Activated CD8-positive, alpha-beta memory T cell treated with anti-CD3 and anti-CD28 coated beads for 36 hours (primary cell): ENCODE measurements at regions not wholly inside any gene's neighbourhood (a gene's known extent, or its start where the extent isn't known, plus 50 kb on each side); places are given as distances from the start of the nearest gene placed in this dataset.

Experiments
- CTCF ChIA-PET: fragments of 350-600 bp; sonication (Branson Sonifier 250); formaldehyde crosslinking; loops from one replicate; lab custom pipeline; 2021; ENCODE audit warnings: antibody characterized with exemption; lab: Charles Lee
- POLR2A ChIA-PET: fragments of 350-600 bp; sonication (Branson Sonifier 250); formaldehyde crosslinking; loops from one replicate; lab custom pipeline; 2021; ENCODE audit warnings: antibody characterized with exemption; lab: Charles Lee

DNA sequence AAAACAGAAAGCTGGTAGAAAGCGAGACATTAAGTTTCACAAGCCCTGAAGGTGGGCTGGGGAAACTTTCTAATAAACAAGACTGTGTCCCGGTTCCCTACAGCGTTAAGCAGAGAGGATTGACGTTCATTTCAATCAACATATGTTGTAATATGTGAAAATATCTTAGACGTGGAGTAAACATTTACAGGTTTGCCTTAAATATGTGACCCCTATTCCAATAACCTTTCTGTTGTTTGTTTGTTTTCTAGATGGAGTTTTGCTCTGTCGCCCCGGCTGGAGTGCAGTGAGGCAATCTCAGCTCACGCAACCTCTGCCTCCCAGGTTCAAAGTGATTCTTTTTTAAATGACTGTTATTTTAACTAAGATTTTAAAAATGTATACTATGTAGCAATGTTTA is 526.2 kb downstream of the SUCLA2 start:
- CTCF ChIA-PET: no interaction called here
- POLR2A ChIA-PET: no interaction called here

DNA sequence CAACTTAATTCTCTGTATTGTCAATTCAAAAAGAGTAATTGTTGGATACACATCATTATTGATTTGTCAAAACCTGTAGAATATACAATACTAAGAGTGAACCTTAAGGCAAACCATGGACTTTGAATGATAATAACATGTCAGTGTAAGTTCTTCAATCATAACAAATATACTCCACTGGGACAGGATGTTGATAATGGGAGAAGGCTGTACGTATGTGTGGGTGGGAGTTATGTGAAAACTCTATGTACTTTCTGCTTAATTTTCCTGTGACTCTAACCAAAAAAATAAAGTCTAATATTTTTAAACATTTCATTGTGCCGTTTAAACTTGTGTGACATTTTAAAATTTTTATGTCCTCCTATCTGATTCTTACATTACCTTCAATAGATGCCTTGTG is 526.7 kb downstream of the SUCLA2 start:
- ChIA-PET CTCF (no interaction called here), POLR2A (no interaction called here)

DNA sequence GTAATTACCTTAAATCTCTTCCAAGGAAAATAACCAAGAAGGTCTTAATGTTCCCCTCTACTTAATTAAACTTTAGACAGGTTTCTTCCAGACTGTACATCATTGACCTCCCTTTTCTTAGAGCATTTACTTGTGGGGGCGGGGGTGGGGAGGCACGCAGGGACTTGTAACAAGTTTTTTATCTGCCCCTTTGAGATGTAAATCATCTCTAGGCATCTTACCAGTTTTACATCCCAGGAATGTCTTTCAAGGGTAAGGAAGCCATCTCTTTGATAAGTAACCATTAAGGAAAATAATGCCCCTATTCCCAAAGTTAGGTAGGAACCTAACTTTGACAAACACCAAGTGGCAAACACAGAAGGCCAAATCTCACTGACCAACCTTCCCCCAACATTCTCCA is 528.6 kb downstream of the SUCLA2 start:
- POLR2A ChIA-PET: no interaction called here
- CTCF ChIA-PET: no interaction called here

DNA sequence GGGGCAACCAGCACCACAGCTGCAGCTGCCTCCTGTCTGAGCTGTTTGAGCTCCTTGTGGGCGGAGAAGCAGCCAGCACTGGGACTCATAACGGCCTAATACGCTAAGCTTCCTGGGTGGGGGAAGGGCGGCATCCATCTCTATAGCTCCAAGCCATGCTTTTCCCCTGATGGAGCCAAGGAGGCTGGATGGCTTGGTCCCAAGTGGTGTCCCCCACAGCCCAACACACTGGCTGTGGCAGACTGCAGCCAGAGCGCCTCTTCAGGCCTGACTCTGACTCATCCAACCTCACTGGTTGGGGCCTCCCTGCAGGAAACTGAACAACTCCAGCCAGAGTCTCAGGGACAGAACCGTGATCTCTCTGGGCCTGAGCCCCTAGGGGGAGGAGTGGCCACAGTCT is 537.3 kb downstream of the SUCLA2 start:
- CTCF ChIA-PET: no interaction called here
- POLR2A ChIA-PET: no interaction called here

DNA sequence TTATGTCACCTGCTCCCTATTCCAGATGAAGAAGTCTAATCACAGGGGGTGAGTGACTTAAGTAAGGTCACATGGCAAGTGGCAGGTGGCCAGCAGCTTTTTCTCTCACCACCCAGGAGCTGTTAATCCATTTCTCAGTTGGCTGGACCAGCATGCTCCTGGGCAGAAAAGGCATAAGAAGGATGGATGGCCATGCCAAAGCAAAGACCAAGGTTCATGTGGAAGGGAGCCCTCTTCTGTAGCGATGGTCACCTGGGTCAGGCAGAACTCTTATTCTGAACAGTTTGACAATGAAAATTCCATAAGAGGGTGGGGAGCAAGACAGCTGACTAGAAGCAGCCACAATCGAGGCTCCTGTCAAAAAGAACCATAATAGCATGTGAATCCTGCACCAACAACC is 538.1 kb downstream of the SUCLA2 start:
- ChIA-PET POLR2A (no interaction called here), CTCF (no interaction called here)

DNA sequence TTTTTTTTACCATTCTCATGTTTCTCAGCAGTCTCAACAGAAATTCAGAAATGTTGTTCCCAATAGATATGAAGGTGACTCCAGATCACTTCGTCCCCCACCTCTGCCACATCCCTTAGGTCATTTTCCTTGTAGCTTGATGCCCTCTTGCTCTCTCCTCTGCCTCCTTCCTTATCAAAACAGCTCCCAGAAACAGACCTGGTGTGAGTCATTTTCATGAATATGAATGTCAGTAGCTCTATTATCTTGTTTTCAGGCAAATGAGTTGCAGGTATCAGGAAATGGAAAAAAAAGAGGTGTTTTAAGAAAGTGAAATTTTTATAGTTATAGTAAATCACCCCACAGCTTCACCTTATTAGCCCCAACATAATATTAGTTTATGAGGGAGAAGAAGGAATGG is 539.3 kb downstream of the SUCLA2 start:
- ChIA-PET POLR2A (no interaction called here), CTCF (no interaction called here)

DNA sequence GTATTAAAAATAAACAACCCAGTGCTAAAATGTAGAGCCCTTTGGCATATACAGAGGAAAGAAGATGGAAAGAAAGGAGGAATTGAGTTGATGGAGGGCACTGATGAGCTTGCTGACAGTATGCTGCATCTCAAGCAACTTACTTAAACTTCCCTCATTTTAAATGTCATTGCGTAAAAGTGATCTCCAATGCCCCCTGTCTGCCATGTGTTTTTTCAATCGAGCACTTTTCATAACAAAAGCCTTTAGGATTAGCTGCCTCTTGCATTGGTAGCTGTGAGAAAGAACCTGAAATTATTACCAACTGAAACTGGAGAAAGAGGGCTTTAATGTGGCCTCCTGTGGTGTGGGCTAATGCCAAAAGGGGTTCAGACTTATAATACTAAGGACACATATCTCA is 541.6 kb downstream of the SUCLA2 start:
- ChIA-PET CTCF (no interaction called here), POLR2A (no interaction called here)

DNA sequence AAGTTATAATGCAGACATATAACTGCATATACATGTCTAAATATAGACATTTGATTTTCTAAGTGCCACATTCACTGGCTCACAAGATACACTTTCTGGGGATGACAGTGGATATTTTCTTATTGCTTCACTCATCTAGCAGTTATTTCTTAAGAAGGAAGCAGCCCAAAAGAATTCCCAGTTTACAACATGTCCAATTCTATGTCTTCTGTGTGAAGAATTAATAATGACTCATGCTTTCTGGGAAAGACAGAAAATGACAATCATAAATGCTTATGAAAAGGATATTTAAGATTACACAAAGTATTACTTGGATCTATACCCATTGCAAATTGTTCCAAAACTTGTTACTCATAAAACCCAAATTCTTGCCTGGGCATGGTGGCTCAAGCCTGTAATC is 543.4 kb downstream of the SUCLA2 start:
- CTCF ChIA-PET: no interaction called here
- POLR2A ChIA-PET: no interaction called here

DNA sequence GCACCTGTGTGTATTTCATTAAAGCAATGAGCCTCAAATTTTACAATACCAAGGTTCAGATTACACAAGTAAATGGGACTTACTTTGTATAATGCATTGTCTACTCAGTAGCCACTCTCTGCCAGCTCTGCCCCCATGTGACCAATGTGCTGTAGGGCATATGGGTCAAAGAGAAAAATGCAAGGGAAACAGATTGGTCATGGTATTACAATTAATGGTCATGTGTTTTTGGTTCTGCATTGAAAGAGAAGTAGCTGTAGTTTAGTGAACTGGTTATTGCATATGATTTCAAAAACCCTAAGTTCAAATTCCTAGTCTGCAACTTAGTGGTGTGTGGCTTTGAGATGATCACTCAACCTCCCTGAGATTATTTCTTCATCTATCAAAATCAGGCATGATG is 545.4 kb downstream of the SUCLA2 start:
- ChIA-PET CTCF (no interaction called here), POLR2A (no interaction called here)

DNA sequence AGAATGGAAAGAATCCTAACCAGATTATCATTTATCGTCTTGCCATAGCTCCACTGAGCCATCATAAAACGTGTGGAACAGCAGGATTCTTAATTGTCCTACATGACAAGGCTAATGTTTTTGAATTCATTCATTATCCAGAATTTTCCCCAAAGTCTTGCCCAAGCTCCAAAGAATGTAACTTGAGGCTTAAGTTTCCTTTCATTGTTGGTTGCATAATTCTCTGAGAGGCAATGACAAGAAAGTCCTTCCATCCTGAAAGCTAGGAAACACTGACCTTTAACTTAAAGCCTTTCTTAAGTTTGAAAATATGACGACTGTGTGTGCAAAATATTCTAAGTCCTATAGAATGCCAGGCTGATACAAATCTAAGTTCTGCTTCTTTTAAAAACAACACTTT is 546.1 kb downstream of the SUCLA2 start:
- ChIA-PET CTCF (no interaction called here), POLR2A (no interaction called here)

DNA sequence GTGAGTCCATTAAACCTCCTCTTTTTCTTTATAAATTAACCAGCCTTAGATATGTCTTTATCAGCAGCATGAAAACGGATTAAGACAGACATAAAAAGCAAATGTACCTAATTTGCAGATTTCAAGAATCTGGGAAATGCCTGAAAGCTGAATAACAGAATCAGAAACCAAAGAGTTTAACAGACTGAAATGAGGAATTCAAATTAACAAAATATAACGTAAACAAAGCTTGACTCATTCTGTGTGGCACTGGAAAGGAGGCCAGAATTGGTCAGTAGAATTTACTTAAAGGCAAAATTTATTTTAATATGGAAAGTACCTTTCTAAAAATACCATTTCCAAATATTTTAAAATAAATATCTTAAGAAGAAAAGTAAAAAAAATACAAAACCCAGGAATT is 540.6 kb upstream of the HTR2A start:
- ChIA-PET CTCF (no interaction called here), POLR2A (no interaction called here)

DNA sequence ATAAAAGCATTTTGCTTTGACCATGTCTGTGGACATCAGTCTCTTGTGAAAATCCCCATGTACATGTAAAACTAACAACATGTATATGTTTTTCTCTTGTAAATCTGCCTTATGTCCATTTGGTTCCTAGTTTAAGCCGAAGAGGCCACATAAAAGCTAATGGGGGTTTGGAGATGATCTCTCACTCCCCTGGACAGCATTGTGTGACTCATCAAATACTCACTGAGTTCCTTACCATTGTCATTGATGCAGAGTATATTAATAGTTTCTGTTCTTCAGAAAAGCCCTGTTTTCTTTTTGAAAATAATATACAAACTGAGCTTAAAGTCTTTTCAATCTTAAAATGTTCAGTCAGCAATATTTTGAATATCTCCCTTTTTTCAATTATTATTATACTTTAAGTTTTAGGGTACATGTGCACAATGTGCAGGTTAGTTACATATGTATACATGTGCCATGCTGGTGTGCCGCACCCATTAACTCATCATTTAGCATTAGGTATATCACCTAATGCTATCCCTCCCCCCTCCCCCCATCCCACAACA is 536.7 kb upstream of the HTR2A start:
- CTCF ChIA-PET: no interaction called here
- POLR2A ChIA-PET: no interaction called here

DNA sequence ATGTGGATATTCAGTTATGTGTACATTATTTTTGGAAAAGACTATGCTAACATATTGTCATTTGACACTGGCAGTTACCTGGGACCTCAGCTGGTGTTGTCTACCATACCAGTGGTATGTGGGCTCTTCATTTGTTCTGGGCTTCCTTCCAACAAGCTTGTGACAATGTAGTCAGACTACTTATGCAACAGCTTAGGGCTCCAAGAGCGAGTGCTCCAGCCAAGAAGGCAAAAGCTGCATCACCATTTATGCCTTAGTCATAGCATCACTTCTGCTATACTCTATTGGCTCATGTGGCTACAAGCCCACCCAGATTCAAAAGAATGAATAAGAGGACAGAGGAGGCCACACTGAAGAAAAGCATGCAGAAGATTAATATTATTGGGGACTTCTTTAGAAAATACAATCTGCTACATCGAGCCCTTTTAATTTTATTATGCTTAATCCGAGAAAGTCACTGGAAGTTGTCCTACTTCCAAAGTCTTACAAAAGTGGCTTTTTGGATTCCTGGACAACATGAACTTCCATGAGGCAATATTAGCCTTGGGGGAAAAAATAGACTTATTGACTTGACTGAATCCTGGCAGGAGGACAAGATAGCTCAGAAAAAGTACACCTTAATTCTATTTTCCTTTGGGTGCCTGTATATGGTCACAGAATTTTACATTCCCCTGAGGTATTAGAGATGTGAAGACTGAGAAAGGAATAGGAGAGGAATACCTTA is 529.4 kb upstream of the HTR2A start:
- POLR2A ChIA-PET: no interaction called here

DNA sequence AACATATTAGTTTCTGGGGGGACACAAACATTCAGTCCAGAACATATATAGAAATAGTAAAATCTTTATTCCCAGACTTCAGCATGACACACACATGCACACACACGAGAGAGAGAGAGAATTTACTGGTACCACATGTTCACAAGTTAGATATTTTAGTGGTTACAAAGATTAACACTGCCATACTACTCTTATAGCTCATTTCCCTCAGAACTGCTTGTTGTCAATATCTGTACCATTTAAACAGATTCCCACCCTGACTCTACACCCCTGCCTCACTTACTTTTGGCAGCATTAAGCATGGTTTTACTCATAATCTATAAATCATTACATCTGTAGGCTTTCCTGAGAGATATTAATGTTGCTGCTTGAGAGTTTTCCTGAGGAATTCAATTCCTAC is 524.7 kb upstream of the HTR2A start:
- ChIA-PET POLR2A (no interaction called here), CTCF (no interaction called here)

More for the DNA sequence above, 529.4 kb upstream of the HTR2A start:
- CTCF ChIA-PET: no interaction called here

DNA sequence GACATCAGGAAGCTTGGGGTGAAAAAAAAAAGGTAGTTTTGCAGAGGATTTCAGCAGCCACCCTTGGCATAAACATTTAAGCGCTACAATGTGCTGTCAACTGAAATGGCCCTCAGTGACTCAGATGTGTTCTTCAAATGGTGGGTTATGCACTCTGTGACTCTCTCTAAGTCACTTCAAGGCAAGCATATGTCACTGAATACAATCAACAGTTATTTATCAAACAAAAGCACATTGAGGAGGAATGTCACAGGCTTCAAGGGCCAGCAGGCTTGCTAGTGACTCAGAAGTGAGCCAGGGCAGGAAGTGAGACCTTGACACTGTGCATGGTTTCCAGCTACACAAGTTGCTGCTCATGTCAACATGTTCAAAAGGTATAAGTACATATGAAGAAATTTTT is 523.7 kb upstream of the HTR2A start:
- CTCF ChIA-PET: no interaction called here

DNA sequence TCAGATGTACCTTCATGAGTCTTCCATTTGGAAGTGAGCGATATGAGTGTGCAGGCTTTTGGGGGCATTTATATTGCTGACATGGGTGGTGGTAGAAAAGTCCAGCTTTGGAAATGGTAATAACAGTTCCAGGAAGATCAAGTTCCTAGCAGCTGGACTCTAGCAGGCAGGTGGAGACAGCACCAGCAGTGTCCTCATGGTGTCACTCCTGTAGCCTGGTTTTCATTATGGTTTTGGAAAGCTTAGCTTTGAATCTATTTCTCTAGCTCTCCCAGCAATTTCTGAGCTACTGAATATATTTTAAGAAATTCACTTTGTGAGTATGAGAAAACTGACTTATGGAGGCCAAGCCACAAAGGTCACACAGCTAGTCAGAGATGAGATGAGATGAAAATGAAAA is 523.2 kb upstream of the HTR2A start:
- CTCF ChIA-PET: no interaction called here
- POLR2A ChIA-PET: no interaction called here

More for the DNA sequence above, 523.7 kb upstream of the HTR2A start:
- POLR2A ChIA-PET: no interaction called here

DNA sequence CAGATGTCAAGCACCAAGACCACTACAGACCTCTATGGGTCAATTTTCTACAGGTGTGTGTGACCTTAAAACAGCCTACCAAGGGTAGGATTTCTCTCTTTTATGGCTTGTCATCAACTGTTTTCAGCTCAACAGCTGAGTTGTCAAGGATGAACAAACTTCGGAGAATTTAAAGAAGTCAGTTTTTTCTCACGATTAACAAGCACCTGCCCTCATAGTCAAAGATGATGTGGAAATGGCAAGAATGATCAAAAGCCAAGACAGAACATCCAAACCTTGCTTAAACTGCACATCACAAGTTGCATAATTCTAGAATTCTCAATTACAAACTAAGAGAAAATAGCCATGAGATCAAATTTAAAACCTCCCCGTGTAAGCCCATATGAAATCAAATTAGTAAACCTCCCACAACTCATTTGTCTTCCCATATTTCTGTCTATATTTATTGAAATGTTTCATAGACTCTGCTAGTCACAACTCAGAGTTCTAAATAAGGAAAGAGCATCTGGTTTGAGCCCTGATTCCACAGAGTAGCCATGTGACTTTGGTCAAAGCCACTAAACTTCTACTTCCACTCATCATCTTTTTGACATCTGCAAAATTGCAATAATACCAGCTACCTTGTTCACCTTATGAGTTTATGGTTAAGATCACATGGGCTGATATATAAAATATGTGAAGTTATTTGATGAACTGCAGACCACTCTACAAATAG is 521.5 kb upstream of the HTR2A start:
- ChIA-PET POLR2A (no interaction called here), CTCF (no interaction called here)

DNA sequence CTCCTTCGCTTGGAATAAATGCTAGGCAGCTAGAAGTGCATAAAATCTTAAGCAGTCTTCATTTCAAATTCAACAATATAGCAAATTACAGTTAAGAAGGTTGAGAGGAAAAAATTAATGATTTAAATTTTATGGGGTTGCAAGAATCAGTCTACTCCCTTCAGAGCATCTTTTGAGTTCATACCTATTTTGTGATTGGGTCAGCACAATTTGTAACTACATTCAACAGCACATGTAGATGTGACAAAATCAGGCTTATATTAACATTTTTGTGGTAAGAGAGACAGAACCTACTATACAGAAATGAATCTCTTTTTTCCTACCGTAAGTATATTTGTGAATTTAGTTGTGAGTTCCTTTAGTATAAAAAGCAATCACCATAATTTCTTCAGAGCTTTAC is 520.6 kb upstream of the HTR2A start:
- CTCF ChIA-PET: no interaction called here

DNA sequence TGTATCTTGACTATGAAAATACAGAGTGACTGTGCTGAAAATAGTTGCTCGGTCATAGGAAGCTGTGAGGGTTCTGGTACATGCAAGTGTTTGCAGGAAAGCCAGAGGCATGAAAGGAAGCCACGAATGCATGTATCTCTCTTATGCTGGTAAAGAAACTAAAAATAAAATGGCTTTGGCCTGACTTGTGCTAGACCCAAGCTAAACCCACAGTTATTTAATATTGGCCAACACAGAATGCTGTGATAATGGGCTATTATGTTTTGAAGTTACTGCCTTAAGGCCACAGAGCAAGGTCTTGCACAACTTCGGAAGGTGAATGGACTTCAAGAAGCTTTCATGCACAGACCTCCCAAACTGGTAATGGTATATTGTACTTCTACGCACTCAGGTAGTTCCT is 518.2 kb upstream of the HTR2A start:
- CTCF ChIA-PET: no interaction called here
- POLR2A ChIA-PET: no interaction called here

More for the DNA sequence above, 520.6 kb upstream of the HTR2A start:
- POLR2A ChIA-PET: no interaction called here

DNA sequence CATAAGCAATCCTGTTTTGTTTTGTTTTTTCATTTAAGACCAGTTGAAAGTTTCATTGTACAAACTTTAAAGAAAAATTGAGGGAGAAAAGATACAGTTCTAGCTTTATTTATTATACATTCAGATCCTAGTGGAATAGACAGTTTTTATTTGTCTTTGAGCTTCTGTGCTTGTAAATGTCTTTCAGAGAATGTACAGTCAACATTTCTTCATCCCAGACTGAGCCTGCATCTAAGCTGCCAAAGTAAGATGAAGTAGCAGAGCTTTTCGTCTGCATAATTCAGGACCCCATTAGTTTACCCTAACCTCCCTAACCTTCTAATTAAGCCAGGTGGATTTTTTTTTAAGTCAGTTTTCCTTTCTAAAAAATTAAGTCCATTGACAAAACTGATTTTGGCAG is 516.7 kb upstream of the HTR2A start:
- ChIA-PET CTCF (no interaction called here), POLR2A (no interaction called here)

DNA sequence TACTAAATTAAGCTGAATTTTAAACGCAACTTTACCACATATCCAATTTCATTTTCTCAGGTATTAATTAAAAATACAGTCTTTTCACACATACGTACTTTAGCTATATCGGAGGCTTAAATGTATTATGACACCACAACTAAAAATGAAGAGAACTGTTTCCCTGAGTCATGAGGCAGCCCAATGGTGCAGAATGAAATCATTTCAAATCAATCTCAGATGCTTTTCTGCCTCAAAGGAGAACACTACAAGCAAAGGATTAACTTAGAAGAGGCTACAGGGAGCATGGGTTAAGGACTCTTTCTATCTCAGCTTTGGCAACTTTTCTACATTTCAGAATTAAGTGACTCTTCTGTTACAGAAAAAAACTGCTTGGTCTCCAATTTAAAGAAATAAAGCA is 516.3 kb upstream of the HTR2A start:
- CTCF ChIA-PET: no interaction called here

More for the DNA sequence above, 516.3 kb upstream of the HTR2A start:
- POLR2A ChIA-PET: no interaction called here
